EH (cell line): ENCODE measurements at regions not wholly inside any gene's neighbourhood (a gene's known extent, or its start where the extent isn't known, plus 50 kb on each side); places are given as distances from the start of the nearest gene placed in this dataset.
A peak's percentile ranks its signal among the peaks of the same experiment; 100 is the strongest.

Experiments
- DNase-seq: peaks from one replicate; pipeline ENCODE4 v3.0.0-alpha.2; 2015; ENCODE audit warnings: low read depth

DNA sequence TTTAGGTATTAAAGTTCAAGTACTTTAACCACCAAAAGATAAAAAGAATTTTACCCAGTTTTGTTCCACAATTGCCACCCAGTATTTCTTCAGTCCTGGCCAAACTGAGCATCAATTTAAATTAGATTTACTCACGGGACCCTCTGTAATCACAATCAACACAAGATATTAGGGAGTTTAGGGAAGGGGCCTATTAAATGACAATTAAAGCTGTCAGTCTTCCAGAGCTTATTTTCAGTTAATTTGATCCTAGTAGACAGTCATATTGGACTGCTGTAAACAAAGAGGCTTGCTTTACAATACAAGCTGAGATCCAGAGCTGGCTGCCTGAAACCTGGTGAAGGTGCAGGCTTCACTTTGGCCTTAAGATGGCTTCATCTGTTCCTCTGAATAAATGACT is 321.2 kb upstream of the NBEA start:
- no peak for DNase-seq

- DNase-seq: no peak
Observed at GRCh38 chr13:34623331-34623730, 318.7 kb upstream of the NBEA start.

GRCh38 chr13:34627509-34628208 is 314.4 kb upstream of the NBEA start:
- no peak for DNase-seq

DNA sequence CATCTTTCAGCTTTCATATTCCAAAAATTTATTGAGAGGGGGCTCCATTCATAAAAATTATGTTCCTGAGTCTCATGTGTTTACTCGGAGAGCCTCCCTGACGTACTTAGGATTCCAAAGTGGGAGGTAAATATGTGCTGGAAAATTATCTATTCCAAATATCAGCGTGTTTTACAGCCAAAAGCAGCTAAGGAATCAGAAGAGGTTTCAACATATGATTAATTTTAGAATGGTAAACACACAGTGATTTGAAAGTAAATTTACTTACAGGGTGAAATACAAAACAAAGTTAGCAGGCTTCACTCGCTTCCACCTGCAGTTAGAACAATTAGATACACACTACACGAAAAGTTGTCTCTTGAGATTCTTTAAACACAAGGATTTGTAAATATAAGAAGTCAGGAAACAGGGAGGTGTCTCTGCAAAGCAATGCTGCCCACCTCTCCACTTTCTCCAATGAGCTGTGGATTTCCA is 313.8 kb upstream of the NBEA start:
- no peak for DNase-seq

- DNase-seq: no peak
Observed at GRCh38 chr13:34634448-34634847, 307.6 kb upstream of the NBEA start.

DNA sequence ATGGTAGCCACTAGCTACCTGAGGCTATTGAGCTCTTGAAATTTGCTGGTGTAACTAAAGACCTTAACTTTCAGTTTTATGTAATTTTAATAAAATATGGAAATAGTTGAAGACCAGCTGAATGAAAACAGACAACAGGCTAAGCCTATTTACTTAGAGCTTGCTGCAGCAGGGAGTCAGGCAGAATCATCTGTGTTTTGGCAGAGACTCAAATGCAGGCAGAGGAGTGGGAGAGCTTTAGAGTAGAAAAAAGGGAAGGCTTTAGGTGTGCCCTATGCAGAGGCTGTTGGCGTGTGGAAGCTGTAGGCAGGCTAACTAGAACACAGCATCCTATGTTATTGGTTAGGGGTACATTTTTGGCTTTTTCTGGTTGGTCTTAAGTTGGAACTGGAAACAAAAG is 304.9 kb upstream of the NBEA start:
- DNase-seq: no peak

DNA sequence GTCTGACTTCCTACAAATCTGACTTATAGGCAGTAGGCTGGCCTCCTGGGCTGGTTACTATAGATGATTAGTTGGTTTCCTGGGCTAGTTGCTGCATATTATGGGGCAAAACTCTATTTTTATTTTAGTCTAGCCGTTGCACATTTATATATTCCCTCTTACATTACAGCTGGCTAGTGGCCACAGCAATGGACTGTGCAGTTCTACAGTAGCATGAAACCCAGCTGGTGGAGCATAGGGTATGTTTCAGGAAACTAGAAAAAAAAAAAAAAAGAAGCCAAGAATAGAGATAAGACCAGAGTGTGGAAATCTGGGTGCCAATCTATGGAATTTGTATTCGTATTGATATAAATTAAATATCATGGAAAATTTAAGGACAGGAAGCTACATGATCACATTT is 304.4 kb upstream of the NBEA start:
- DNase-seq: no peak

DNA sequence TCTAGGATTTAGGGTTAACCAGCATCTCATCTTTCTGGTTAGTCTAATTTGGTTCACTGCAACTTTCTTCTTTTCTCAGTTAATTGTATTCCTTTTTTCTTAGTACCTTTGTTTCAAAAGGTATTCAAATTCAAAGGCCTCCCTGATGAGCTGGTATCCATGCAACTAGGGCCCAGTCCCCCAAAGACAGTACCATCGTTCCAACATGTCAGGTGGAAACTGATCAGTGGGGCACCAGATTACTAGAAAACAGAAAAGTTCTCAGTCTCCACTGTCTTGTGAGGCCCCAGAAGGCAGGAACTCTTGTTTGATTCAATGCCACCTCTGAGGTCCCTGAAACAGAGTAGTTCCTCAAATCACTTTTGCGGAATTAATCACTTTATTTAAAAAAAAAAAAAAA is 303.2 kb upstream of the NBEA start:
- no peak for DNase-seq

- no peak for DNase-seq
Observed at GRCh38 chr13:34640179-34640992, 301.7 kb upstream of the NBEA start.

DNA sequence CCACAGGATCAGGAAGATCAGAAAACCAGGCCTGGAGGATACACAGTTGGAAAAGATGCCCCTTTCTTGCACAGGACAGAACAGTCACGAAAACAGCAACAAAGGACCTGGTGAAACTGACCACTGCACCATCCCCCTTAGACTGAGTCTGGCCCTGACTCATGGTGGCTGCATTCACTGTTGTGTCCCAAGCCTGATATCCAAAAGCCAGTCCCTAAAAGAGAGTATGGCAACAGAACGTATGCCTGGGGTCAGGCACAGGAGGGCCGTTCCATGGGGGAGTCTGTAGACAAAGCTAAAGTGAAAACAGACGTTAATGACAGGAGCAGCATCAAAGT is 301.1 kb upstream of the NBEA start:
- DNase-seq: no peak

DNA sequence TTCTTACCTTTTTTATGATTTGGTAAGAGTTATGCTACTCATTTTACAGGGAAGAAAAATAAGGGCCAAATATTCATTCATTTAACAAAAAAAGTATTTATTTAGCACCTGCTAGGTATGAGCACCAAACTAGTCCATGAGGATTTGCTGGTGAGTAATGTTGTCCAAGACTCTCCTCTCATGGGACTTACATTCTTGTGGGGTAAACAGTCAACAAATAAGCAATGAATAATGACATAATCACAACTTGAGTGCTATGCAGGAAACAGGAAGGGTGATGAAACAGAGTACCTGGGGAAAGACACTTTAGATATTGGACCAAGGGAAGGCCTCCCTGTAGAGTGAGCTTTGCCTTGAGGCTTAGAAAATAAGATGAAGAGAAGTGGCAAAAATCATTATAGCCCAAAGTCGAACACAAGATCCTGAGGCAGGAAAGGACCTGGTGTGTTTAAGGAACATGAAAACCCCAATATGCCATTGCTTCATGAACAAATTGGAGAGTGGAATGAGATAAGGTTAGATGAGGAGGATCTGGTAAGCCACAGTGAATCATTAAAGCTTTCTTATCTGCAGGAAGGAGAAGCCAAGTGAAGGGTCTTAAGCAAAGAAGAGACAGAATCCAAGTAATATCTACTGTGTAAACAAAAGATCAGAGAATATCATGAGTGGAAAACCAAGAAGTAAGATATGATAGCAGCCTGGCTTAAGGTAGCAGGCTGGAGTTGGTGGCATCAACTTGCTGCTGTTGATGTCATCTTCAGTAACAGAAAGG is 294.5 kb upstream of the NBEA start:
- DNase-seq: no peak

DNA sequence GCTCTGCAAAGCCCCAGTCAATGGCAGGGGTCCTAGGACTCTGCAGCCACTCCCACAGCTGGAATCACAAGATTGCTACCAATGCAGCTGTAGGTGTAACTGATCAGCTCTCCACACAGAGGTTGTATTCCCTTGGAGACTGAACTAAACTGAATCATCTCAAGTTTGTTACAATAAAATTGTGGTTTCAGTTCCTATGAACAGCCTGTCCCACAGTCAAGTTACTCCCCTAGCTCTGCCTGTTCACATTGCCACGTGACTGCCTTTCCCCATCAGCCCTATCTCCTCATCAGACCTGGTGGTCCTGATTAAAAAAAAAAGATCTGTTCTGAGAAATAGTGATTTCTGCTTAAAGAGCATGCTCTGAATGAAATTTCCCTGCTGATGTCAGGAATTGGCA is 287.9 kb upstream of the NBEA start:
- peak; percentile 4 for DNase-seq

GRCh38 chr13:34654647-34655046 is 287.4 kb upstream of the NBEA start:
- peak; percentile 6 for DNase-seq

GRCh38 chr13:34655554-34655953 is 286.5 kb upstream of the NBEA start:
- DNase-seq: no peak

DNA sequence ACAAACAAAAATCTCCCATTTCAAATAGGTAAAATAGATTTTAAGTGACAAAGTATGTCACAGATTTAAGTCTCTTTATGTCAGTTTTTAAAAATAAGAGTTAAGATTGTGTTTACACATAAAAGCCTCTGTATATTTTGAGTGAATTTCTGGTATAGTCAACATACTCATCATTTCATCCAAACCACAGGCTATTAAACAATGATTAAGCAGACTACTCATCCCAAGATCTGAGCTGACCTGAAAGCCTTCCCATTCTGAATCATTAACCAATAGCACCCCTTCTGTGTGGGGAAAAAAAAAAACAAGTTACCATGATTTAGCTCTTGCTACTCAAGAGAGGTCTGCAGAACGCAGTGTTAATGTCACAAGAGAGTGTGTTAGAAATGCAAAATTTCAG is 284.4 kb upstream of the NBEA start:
- DNase-seq: peak; percentile 81

DNA sequence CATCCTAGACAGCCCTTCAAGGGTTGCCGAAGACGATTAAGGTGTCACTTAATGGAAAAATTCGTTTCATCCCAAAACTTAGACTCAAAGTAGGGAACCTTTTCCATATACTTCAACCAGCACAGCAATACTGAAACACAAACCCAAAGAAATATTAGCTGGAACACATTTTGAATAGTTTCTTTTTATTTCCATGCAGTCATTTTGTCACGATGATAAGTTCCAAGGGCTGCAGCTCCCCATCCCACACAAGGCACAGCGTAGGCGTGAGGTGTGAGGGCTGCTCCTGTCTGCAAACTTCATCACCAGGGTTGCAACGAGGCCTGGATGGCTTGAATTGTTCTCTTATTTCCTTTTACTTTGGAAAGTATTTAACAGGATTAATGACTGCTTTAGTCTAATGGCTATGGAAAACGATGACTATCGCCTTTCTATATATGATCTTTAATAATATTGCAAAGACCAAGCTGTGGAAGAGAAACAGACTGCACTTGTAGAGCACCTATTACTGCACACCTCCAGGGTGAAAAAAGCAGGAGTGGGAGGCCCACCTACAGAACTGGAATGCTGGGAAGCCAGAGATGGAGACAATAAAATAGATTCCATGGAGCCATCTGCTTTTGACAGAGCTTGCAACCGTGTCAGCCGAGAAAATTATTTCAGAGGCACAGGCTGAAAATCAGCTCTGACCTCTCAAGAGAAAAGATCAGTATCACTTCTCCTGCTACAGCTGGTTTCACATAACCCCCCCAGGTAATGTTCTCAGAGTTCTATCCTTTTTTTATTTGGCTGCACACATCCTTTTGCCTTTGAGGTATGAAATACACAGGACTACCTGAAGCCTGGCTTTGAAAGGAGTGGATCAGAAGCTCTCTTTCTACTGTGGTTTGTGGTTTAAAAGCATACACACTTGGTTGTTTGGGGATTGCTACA is 274.5 kb upstream of the NBEA start:
- no peak for DNase-seq

- DNase-seq: no peak
Observed at GRCh38 chr13:34671137-34671536, 270.9 kb upstream of the NBEA start.

GRCh38 chr13:34672631-34673030 is 269.4 kb upstream of the NBEA start:
- DNase-seq: no peak

DNA sequence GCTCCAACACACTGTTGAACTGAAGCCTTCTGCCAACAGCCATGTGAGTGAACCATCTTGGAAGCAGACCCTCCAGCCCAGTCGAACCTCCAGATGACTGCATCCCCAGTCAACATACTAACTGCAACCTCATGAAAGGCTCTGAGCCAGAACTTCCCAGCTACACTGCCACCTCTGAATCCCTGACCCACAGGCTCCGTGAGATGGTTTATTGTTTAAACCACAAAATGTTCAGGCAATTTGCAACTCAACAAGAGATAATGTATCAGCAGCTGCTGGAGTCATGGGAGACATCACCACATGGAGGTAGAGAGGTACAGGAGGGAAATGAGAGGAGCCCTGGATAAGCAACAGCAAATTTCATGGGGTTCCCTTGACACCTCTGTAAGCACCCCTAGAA is 266.4 kb upstream of the NBEA start:
- peak; percentile 4 for DNase-seq

- DNase-seq: peak; percentile 64
Observed at GRCh38 chr13:34678154-34678553, 263.9 kb upstream of the NBEA start.

DNA sequence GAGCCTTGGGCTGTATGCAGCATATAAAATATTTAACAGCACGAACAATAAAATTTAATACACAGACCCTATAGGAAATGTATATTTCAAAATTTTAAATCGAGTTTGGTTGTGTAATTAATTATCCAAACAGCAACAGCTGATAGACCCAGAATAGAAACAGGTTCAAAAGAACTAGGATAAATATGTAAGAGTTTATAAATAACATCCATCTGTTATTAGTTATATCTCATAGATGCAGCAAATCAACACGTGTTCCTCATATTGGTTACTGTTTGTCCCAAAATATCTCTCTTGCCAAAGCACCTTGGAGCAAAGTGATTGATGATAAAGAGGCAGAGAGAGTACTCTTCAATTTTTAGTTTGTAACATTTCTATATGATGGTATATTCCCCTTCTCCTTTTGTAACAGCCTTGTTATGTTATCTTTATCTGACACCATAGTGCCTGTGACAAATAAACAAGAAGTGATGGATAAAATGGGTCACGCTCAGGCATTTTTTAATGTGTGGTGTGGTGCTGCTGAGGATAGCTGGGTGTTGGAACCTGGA is 260.6 kb upstream of the NBEA start:
- DNase-seq: no peak

DNA sequence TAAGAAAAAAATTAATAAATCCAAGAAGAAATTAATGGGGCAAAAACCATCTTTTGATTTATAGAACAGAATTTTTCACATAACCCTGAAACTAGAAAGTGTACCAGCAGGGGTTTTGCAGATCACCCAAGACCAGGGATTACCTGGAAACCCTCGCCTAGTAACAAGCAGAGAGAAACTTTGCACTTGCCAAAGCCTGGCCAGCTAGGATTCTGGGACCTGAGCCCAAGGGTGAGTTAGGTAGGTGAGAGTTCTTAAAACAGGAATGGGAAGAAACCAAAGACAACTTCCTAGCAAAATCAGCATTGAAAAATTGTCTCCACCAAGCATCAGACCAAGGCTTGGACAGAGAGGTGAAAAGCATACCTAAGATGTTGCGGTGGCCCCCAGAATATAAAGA is 247.0 kb upstream of the NBEA start:
- no peak for DNase-seq
